NCI-H460 (cell line): ENCODE measurements at regions not wholly inside any gene's neighbourhood (a gene's known extent, or its start where the extent isn't known, plus 50 kb on each side); places are given as distances from the start of the nearest gene placed in this dataset.
A peak's percentile ranks its signal among the peaks of the same experiment; 100 is the strongest.

Experiments
- DNase-seq: peaks from one replicate; pipeline ENCODE4 v3.0.0-alpha.2; 2016; ENCODE audit warnings: low read depth; ENCODE audit errors: extremely low read depth

- no peak for DNase-seq
Measured at GRCh38 chr18:41842886-41843285, 112.1 kb upstream of the PIK3C3 start.

- DNase-seq, result no peak
Measured at GRCh38 chr18:41829647-41830516, 125.2 kb upstream of the PIK3C3 start.

GRCh38 chr18:41828137-41828536 lies 126.9 kb upstream of the PIK3C3 start:
- DNase-seq, result no peak

GRCh38 chr18:41820784-41821183 lies 134.2 kb upstream of the PIK3C3 start:
- DNase-seq, result no peak

GRCh38 chr18:41818381-41819355 lies 136.4 kb upstream of the PIK3C3 start:
- no peak for DNase-seq

- DNase-seq, result no peak
Measured at GRCh38 chr18:41814651-41815050, 140.4 kb upstream of the PIK3C3 start.

- no peak for DNase-seq
Measured at GRCh38 chr18:41809652-41810051, 145.4 kb upstream of the PIK3C3 start.

- no peak for DNase-seq
Measured at GRCh38 chr18:41805341-41805740, 149.7 kb upstream of the PIK3C3 start.

GRCh38 chr18:41798879-41799278 lies 156.2 kb upstream of the PIK3C3 start:
- no peak for DNase-seq

- DNase-seq, result no peak
Measured at GRCh38 chr18:41790687-41791086, 164.3 kb upstream of the PIK3C3 start.

GRCh38 chr18:41789001-41789400 lies 166.0 kb upstream of the PIK3C3 start:
- DNase-seq, result no peak

GRCh38 chr18:41783879-41784278 lies 171.2 kb upstream of the PIK3C3 start:
- no peak for DNase-seq

GRCh38 chr18:41783065-41783818 lies 171.8 kb upstream of the PIK3C3 start:
- no peak for DNase-seq

- peak; percentile 7 for DNase-seq
Measured at GRCh38 chr18:41771973-41772372, 183.1 kb upstream of the PIK3C3 start.

- DNase-seq, result no peak
Measured at GRCh38 chr18:41769265-41769664, 185.8 kb upstream of the PIK3C3 start.

- DNase-seq, result no peak
Measured at GRCh38 chr18:41768467-41768866, 186.6 kb upstream of the PIK3C3 start.

- DNase-seq, result no peak
Measured at GRCh38 chr18:41767960-41768359, 187.1 kb upstream of the PIK3C3 start.

GRCh38 chr18:41765460-41765859 lies 189.6 kb upstream of the PIK3C3 start:
- DNase-seq, result no peak

- DNase-seq, result no peak
Measured at GRCh38 chr18:41763361-41763760, 191.7 kb upstream of the PIK3C3 start.

- peak; percentile 25 for DNase-seq
Measured at GRCh38 chr18:41761333-41762018, 193.6 kb upstream of the PIK3C3 start.
